Chondrocyte (in vitro differentiated cells): ENCODE measurements at regions not wholly inside any gene's neighbourhood (a gene's known extent, or its start where the extent isn't known, plus 50 kb on each side); places are given as distances from the start of the nearest gene placed in this dataset.

Experiments used
- DNase-seq: peaks from one replicate; pipeline ENCODE4 v3.0.0; 2021; ENCODE audit warnings: mixed read lengths, low spot score
- H3K27ac Mint-ChIP-seq: one replicate; pipeline ENCODE4 v1.8.0; 2021; ENCODE audit warnings: mild to moderate bottlenecking, moderate library complexity, mixed read lengths; ENCODE audit not compliant: unreplicated experiment
- H3K27me3 Mint-ChIP-seq: 2 replicates; pipeline ENCODE4 v1.8.0; 2021; ENCODE audit warnings: low read depth, mixed read lengths
- H3K36me3 Mint-ChIP-seq: 2 replicates; pipeline ENCODE4 v1.8.0; 2021; ENCODE audit warnings: low read depth, mixed read lengths
- H3K4me1 Mint-ChIP-seq: 2 replicates; pipeline ENCODE4 v1.8.0; 2021; ENCODE audit warnings: low read depth, mild to moderate bottlenecking, mixed read lengths
- H3K4me3 Mint-ChIP-seq: one replicate; pipeline ENCODE4 v1.8.0; 2021; ENCODE audit warnings: mild to moderate bottlenecking, moderate library complexity, mixed read lengths; ENCODE audit not compliant: unreplicated experiment
- H3K9me3 Mint-ChIP-seq: 2 replicates; pipeline ENCODE4 v1.8.0; 2021; ENCODE audit warnings: low read depth, mixed read lengths
- CTCF ChIP-seq: fragments of 200-600 bp; sonication (generic); IDR thresholded peaks from 2 replicates; pipeline ENCODE4 v1.5.0; 2021; ENCODE audit warnings: antibody characterized with exemption, mild to moderate bottlenecking, moderate library complexity

- Mint-ChIP-seq H3K4me1 (peaks cover 16% of the 10 kb centered on the region), H3K4me3 (no peak overlapping the region), H3K27me3 (no peaks in the 10 kb centered on the region), H3K27ac (no peak overlapping the region), H3K36me3 (no peaks in the 10 kb centered on the region), H3K9me3 (peaks cover under 1% of the 10 kb centered on the region)
- DNase-seq, result no peak
- no peak for TF ChIP-seq CTCF
Measured at GRCh38 chr17:14469971-14470370, 169.1 kb downstream of the HS3ST3B1 start.

- no peak for DNase-seq
- peaks cover 23% of the 10 kb centered on the region for H3K4me1 Mint-ChIP-seq
- no peak for TF ChIP-seq CTCF
- no peaks in the 10 kb centered on the region for H3K36me3 Mint-ChIP-seq
- H3K27ac Mint-ChIP-seq, result no peak overlapping the region
- H3K27me3 Mint-ChIP-seq, result no peaks in the 10 kb centered on the region
- H3K4me3 Mint-ChIP-seq, result no peak overlapping the region
- H3K9me3 Mint-ChIP-seq, result no peaks in the 10 kb centered on the region
Measured at GRCh38 chr17:14468858-14469257, 168.0 kb downstream of the HS3ST3B1 start.

- Mint-ChIP-seq H3K4me3 (no peak overlapping the region), H3K27me3 (no peaks in the 10 kb centered on the region), H3K4me1 (peaks cover 12% of the 10 kb centered on the region), H3K36me3 (no peaks in the 10 kb centered on the region), H3K27ac (no peak overlapping the region), H3K9me3 (no peaks in the 10 kb centered on the region)
- no peak for TF ChIP-seq CTCF
- no peak for DNase-seq
Measured at GRCh38 chr17:14461227-14461548, 160.3 kb downstream of the HS3ST3B1 start.

GRCh38 chr17:14460516-14461226, 159.8 kb downstream of the HS3ST3B1 start:
- Mint-ChIP-seq H3K36me3 (no peaks in the 10 kb centered on the region), H3K27ac (no peak overlapping the region), H3K4me3 (no peak overlapping the region), H3K9me3 (no peaks in the 10 kb centered on the region), H3K27me3 (no peaks in the 10 kb centered on the region), H3K4me1 (peaks cover 12% of the 10 kb centered on the region)
- TF ChIP-seq CTCF, result no peak
- no peak for DNase-seq

GRCh38 chr17:14459955-14460354, 159.1 kb downstream of the HS3ST3B1 start:
- Mint-ChIP-seq H3K27ac (no peak overlapping the region), H3K4me1 (peaks cover 7% of the 10 kb centered on the region), H3K36me3 (no peaks in the 10 kb centered on the region), H3K4me3 (no peak overlapping the region), H3K27me3 (no peaks in the 10 kb centered on the region), H3K9me3 (no peaks in the 10 kb centered on the region)
- TF ChIP-seq CTCF, result no peak
- DNase-seq, result no peak
